Thoracic aorta (tissue), 2 donors: ENCODE measurements at regions not wholly inside any gene's neighbourhood (a gene's known extent, or its start where the extent isn't known, plus 50 kb on each side); places are given as distances from the start of the nearest gene placed in this dataset.

Experiments
- ATAC-seq: fragments of 150-250 bp; one replicate; pipeline ENCODE4 v1.8.0; 2017; ENCODE audit warnings: low read depth; ENCODE audit not compliant: insufficient number of reproducible peaks, low FRiP score
- DNase-seq: peaks from one replicate; pipeline ENCODE4 v3.0.0-alpha.2; 2020; ENCODE audit warnings: low spot score
- H3K27ac ChIP-seq, 2 donors: fragments of 200-600 bp; sonication (generic); 1 replicate in 1 of 2; 2 replicates in 1 of 2; pipeline ENCODE4 v1.5.1; 2016; ENCODE audit warnings: mild to moderate bottlenecking in 2 of 2, moderate library complexity in 2 of 2
- H3K27me3 ChIP-seq: fragments of 200-600 bp; sonication (generic); replicated peaks from 2 replicates; pipeline ENCODE4 v1.6.0; 2016; ENCODE audit warnings: mild to moderate bottlenecking; ENCODE audit not compliant: insufficient read depth
- H3K36me3 ChIP-seq: fragments of 200-600 bp; sonication (generic); one replicate; pipeline ENCODE4 v1.5.1; 2016
- H3K4me1 ChIP-seq, 2 donors: fragments of 200-600 bp; sonication (generic); 1 replicate in 1 of 2; 2 replicates in 1 of 2; pipeline versions ENCODE4 v1.5.1 to v1.6.0; 2016; ENCODE audit warnings: low read depth in 2 of 2, mild to moderate bottlenecking in 1 of 2; ENCODE audit not compliant: control insufficient read depth in 1 of 2
- H3K4me3 ChIP-seq: fragments of 200-600 bp; sonication (generic); 2 replicates; pipeline ENCODE4 v1.5.1; 2016; ENCODE audit warnings: mild to moderate bottlenecking
- H3K9me3 ChIP-seq: fragments of 200-600 bp; sonication (generic); 2 replicates; pipeline ENCODE4 v1.5.1; 2016
- CTCF ChIP-seq: fragments of 200-600 bp; sonication (generic); IDR thresholded peaks from one replicate; pipeline ENCODE4 v1.5.1; 2019; ENCODE audit warnings: antibody characterized with exemption

GRCh38 chr1:29428997-29429396 is 192.7 kb downstream of the PTPRU start:
- no peaks in the 10 kb centered on the region for H3K36me3 ChIP-seq
- H3K27me3 ChIP-seq = no peaks in the 10 kb centered on the region
- no peak for TF ChIP-seq CTCF
- no peak overlapping the region for H3K4me3 ChIP-seq
- ATAC-seq (no peak), DNase-seq (no peak)
- H3K9me3 ChIP-seq = no peaks in the 10 kb centered on the region
- no peaks in the 10 kb centered on the region for H3K4me1 ChIP-seq
- H3K27ac ChIP-seq = no peak overlapping the region

- no peak overlapping the region for H3K27ac ChIP-seq
- no peaks in the 10 kb centered on the region for H3K9me3 ChIP-seq
- no peaks in the 10 kb centered on the region for H3K4me1 ChIP-seq
- no peaks in the 10 kb centered on the region for H3K36me3 ChIP-seq
- ATAC-seq (no peak), DNase-seq (no peak)
- no peak overlapping the region for H3K4me3 ChIP-seq
- no peaks in the 10 kb centered on the region for H3K27me3 ChIP-seq
- no peak for TF ChIP-seq CTCF
Measured at GRCh38 chr1:29428280-29428615, 191.9 kb downstream of the PTPRU start.

GRCh38 chr1:29427614-29428279 is 191.4 kb downstream of the PTPRU start:
- no peak for DNase-seq
- no peak for ATAC-seq
- no peaks in the 10 kb centered on the region for H3K36me3 ChIP-seq

GRCh38 chr1:29426701-29427279 is 190.5 kb downstream of the PTPRU start:
- TF ChIP-seq CTCF = no peak
- ATAC-seq (no peak), DNase-seq (no peak)
- no peak overlapping the region for H3K4me3 ChIP-seq
- H3K9me3 ChIP-seq = no peaks in the 10 kb centered on the region
- no peaks in the 10 kb centered on the region for H3K4me1 ChIP-seq
- H3K27ac ChIP-seq = no peak overlapping the region
- no peaks in the 10 kb centered on the region for H3K36me3 ChIP-seq
- no peaks in the 10 kb centered on the region for H3K27me3 ChIP-seq

More at GRCh38 chr1:29427614-29428279, 191.4 kb downstream of the PTPRU start:
- no peak for TF ChIP-seq CTCF
- Histone ChIP-seq H3K4me1 (no peaks in the 10 kb centered on the region), H3K9me3 (no peaks in the 10 kb centered on the region), H3K27ac (no peak overlapping the region), H3K27me3 (no peaks in the 10 kb centered on the region), H3K4me3 (no peak overlapping the region)

- DNase-seq = no peak
- Histone ChIP-seq H3K27me3 (no peaks in the 10 kb centered on the region), H3K27ac (no peak overlapping the region), H3K36me3 (no peaks in the 10 kb centered on the region), H3K9me3 (peaks cover 3% of the 10 kb centered on the region), H3K4me1 (no peaks in the 10 kb centered on the region), H3K4me3 (no peak overlapping the region)
- TF ChIP-seq CTCF = no peak
- ATAC-seq = no peak
Measured at GRCh38 chr1:29425631-29426030, 189.3 kb downstream of the PTPRU start.
